ENCODE measurements at regions not wholly inside any gene's neighbourhood (a gene's known extent, or its start where the extent isn't known, plus 50 kb on each side); places are given as distances from the start of the nearest gene placed in this dataset.
A peak's percentile ranks its signal among the peaks of the same experiment; 100 is the strongest.

DNA sequence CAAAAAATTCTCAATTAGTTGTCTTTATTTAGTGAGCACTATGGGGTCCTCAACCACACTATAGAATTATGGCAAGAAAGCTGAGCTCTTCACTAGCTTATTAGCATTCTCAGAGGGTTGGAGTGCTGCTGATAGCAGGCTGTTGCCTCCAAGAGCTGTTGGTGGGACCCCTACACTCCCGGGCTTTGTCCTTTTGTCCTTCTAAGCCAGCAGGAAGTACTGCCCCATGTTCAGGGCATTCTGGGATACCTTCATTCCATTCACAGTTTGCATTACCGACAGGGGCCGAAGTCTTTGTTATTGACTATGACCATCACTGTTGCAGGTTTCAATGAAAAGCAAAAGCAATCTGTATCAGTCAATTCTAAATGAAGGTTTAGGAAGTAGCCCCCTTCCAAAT lies 89.5 kb upstream of the OTX2 start:
- no peak for DNase-seq

DNA sequence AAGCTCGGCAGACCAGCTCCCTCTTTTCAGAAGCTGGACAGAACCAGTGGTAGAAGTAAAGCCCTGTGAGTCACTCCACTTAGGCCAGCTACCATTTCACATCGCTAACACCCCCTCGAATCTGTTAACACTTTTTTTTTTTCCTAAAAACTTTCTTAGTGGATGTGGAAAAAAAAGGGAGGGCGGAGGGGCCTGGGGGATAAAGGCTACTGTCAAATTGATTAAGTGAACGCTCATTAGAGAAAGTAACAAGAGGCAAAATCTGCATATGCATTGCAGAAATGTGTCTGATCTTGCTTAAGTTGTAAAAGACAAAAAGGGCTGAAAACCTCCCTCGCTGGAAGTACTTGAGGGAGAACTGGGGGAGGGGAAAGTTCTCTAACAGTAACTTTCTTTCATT lies 86.6 kb upstream of the OTX2 start:
- no peak for DNase-seq

DNA sequence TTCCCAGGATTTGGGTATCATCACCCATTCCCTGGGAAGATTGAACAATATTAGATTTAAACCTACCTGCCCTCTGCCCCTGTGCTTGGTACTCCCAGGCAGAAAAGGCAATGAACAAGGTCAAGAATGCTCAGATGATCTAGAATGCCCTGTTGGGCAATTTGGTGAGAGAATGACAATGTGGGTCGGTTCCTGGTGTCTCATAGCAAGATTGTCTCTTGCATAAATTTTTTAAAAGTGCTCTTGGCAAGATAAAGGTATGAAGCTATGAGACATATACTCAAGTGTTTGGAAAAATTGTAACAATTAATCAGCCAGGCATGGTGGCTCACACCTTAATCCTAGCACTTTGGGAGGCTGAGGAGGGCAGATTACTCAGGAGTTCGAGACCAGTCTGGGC lies 86.0 kb upstream of the OTX2 start:
- no peak for DNase-seq

DNA sequence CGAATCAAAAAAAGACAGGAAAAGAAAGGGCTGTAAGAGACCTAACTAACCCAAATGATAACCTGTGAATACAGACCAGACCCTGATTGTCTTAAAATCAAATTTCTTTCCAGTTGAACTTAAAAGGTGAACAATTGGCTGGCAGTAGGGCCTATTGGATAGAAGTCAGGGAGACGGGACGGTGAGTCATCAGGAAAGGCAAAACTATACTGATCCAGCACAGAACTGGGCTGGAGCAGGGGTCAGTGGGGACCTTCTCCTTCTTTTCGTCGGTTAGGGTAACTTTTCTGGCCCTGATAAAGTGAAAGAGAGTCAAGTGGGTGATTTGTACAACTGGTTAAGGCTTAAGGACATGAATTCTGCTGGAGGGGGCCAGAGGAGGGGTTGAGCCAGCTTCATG lies 84.9 kb upstream of the OTX2 start:
- peak; percentile 0 for DNase-seq

DNA sequence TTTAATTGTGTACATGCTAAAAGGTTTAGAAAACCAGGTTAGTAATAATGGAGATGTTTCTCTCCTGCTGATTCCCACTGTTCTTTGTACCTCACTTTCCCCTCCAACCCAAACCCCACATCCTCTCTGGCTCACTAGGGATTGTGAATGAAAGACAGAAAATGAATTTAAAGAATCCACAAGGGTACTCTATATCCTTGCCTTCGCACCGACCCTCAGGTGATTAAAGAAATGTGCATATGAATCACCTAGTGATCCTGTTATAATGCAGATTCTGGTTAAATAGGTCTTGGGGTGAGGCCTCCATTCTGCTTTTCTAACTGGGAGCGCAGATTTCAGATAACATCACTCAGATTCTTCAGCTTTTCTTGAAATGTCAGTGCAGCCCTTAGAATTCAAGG lies 84.3 kb upstream of the OTX2 start:
- DNase-seq = no peak

DNA sequence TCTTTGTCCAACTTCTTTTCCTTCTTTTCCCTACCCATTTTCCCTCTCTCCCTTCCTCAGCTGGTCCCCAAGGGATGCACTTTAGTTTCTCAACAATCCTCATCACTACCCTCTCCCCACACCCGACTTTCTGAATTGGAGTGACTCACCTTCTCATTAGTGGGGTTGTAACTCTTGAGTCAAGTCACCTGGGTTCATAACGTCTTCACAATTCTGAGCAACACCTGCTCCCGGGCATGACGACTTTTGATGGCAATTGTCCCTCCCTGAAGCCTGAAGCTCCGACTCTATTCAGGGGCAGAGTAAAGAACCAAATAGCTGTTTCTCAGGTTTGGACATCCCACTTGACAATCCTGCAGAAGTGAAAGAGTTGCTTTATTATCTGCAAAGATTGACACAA lies 82.7 kb upstream of the OTX2 start:
- DNase-seq = no peak

DNA sequence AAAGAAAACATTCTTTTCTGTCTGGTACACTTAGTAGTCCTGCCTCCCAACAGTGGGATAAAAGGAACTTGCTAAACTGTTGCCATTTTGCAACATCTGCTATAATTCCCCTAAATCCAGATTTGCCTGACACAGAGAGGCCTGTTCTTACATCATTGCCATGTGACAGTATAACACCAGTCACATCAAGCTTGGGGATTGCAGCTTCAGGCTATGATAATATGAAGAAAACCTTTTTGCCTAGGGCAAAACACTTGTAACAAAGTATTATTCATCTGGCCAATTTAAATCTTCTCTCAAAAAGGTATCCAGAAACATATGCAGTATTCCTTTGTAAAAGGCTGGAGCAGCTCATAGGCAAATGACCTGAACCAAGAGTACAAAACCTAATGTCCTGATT lies 80.9 kb upstream of the OTX2 start:
- DNase-seq = no peak

DNA sequence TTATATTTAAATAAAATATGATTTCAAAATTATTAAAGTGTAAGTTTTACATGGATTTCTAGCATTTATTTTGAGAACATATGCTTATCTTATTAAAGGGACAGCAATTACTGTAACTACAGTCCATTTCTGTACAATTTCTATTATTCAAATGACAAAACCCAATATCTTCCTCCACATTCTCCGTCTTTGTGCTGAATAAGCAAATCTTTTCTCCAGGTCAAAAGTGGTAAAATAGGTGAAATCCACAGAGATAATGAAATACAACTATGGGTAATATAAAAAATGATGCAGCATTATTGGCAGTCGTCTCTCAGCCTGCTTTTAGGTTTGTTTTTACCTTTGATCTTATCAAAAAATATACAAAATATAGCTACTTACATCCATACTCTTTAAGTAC lies 79.4 kb upstream of the OTX2 start:
- DNase-seq = no peak

DNA sequence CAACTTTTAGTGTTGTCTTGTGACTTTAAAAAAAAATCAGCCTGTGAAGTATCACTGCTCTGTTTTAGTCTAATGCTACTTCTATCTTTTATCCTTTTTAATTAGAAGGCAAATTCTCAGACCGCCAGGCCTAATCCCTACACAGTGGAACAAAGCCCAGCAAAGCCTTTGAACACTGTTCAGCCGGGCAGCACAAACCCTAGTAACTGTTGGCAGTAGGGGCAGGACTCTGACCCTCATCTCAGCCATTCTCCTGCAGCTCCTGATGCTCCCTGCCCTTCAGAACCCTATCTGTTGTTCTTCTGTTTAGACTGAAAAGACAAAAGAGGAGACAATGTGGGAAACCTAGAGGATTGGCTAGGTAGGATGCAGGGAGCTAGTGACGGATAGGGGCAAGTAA lies 78.0 kb upstream of the OTX2 start:
- DNase-seq = no peak

DNA sequence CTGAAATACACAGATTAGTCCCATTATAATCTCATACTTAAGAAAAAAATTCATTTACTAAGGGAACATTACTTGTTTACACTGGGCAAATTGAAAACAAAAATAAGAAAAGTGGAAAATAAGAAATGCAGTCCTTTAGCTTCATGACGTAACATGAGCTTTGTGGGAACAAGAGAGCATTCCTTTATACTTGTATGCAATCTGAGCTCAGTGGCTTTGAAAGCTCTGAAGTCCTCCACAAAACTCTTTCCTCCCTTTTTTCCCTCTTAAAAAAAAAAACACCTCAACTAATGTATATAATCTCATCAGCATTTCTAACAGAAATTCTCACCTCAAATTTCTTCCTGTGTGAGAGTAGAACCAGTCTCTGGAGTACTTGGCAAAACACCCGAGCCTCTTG lies 76.9 kb upstream of the OTX2 start:
- no peak for DNase-seq

DNA sequence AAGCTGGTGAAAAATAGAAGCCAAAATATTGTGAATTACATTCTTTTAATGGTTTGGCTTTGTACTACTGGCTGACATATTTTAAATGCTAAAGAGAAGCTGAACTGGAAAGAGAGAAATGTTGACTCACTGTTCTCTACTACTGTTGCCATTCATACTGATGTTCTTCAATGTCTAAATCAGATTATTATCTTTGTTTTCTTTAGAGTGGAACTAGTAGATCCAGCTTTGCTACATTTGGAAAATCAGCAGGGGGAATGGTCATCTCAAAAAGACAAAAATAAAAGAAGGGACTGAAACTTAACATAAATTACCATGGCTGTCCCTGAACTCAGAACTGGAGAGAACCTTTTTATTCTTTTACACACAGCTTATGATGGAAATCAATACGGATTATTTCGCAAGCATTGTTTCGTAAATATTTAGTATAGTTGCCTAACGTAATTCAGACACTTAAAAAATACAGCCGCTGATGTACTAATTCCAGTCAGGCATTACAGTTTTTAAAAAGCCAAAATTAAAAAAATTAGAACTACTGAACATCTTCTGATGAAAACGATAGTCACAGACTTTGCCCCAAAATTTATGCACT lies 76.3 kb upstream of the OTX2 start:
- DNase-seq = no peak

DNA sequence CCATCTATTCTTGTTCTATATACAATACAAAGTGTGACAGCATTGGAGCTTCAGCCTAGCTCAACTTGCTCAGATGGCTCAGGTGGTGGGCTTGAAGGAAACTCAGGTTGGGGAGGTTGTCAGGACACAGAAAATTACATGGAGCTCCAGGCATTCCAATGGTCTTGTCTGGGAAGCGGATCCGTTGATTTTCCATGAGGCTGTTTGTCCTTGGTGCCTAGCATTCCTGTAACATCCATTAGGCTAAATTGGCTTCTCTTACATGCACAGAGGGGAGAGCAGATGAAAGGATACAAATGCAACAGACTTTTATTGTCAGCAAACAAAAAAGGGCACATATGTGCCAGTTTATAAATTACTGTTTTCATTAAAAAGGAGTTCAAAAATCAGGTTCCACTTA lies 75.5 kb upstream of the OTX2 start:
- DNase-seq = no peak

DNA sequence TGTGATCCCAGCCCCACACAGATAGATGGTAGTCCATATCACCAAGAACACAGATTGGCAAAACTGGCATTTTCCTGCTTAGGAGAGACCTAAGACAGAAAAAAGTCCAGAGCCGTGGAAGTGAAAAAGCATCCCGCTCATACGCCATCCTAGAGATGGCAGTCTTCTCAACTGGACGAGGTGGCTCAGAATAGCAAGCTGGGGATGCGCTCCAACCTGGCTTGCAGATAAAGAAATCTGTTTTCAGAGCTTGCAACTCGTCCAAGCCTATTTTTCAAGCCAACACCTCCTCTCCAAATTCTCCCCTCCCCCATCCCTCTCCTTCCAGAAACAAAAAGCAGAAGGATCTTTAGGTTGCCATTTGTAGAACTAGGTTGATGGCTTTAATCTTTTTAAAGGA lies 74.3 kb upstream of the OTX2 start:
- DNase-seq = no peak

DNA sequence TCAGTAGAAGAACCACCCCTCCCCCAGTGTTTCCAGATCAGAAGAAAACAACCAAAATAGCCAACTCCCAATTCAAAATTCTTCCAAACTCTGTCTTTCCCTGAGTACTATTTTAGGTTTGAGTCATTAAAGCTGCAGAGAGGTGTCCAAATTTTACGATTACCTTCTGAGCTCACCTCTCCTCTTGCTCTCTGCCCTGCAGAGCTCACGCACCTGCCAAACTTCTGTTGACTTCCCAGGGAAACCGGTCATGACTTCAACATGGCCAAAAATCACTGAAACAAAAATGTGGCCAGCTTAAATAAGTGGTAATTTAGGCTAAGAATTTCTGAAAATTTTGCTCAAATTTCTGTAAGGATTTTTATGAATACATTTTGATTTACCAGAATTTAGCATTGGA lies 70.9 kb upstream of the OTX2 start:
- DNase-seq = no peak

DNA sequence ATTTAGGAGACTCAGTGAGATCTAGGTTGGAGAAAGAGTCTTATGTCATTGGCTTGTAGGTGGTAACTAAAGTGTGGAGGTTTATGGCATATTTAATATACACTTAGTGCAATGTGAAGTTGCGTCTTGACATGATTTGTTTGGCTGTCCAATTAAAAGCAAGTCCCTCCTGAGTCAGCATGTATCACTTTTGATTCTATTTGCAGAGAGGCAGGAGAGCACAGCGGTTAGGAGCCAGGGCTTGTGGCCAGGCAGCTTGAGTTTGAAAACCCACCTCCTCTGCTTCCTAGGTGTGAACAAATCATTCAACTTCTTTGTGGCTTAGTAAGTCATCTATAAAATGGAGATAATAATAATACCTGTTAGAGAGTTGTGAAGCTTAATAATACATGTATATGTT lies 68.5 kb upstream of the OTX2 start:
- DNase-seq = no peak

DNA sequence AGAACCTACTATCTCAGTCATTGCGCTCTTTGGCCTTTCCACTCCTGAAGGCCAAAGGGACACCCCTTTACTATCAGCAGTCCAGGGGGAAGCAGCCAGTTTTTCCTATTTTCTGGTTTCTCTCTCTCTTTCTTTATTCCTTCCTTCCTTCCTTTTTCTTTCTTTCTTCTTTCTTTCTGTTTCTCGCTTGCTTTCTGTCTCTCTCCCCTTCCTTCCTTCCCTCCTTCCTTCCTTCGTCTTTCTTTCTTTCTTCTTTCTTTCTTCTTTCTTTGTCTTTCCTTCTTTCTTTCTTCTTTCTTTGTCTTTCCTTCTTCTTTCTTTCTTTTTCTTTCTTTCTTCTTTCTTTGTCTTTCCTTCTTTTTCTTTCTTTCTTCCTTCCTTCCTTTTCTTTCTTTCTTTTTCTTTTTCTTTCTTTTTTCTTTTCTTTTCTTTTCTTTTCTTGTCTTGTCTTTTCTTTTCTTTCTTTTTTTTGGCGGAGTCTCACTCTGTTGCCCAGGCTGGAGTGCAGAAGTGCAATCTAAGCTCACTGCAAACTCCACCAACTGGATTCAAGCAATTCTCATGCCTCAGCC lies 64.9 kb upstream of the OTX2 start:
- no peak for DNase-seq

DNA sequence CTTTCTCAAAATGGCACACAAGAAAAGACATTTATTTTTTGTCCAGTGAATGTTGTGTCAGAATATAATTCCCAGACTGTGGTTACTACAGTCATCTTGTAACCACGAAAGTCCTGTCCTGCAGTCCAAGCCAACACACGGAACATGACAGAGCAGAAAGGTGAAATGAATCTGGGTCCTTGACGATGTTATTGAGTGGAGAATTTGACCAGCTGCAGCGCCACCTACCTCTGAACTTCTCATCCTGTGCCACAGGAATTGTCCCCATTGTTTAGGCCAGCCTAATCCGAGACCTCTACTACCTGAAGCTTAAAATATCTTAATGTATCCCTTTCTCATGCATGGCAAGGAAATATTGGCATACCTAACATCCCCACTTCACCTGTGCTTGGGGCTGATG lies 64.1 kb upstream of the OTX2 start:
- no peak for DNase-seq

DNA sequence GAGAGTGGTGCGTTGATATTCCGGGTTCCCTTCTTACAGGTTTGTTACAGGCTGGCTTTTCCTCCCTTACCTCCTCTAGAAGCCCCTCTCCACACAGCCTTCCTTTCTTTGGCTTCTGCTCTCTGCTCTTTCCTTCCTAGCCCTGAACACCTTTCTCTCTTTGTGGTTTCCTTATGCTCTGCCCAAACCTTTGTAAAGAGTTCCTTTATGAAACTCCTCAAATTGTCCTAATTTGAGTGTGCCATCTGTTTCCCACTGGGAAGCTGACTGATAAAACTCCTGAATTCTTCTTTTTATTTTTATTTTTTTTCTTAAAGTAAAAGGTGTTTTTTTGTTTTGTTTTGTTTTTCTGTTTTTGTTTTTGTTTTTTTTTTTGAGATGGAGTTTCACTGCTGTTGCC lies 60.1 kb upstream of the OTX2 start:
- no peak for DNase-seq

DNA sequence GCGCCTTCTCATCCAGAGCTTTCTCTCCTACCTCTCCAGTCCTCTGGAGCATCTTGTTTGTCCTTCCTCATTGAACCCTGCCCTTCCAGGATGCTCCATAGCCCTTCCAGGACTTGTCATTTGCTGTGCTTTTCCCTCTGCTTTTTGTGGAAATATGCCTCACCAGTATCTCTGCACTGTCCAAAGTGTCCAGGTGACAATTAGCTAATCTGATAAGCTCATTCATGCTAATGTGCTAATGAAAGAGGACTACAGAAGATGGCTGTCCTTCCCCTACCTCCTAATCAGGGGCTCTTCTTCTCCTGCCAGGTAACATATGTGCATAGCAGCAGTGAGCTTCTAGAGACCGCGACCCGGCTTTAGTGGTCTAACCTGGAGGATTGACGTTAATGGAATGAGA lies 58.4 kb upstream of the OTX2 start:
- no peak for DNase-seq

DNA sequence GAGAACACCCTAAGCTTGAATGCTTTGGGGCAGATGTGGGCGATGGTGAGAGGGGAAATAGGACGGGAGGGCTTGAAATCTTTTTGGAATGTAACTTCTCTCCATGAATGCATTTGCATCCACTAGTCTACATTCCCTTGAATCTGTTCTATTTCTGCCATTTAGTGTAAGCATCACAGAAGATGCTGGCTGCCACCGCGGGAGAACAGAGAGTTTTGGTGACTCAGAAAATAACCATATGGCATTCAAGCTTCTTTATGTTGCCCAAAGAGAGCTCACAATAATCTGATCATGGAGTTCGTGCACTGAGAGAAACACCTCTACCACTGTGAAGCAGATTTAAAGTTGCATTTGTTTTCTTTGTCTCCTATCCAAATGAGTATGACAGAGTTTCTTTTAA lies 52.6 kb upstream of the OTX2 start:
- DNase-seq = no peak

DNA sequence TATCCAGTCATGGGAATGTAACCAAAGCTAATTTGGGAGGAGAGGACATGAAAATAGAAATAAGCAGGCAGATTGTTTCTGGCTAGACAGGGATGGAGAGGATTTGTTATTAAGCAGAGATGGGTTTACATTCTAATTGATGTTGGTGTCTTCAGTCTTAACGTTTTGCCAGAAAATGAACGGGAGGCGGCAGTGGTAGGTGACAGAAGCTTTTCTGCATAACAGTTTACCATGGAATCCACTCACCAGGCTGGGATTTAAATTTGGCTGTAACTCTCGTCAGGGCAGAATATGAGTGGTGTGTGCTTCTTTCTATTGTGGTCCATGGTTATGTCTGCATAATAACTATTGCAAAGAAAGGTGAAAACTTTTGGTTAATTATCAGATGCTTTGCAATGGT lies 50.2 kb upstream of the OTX2 start:
- DNase-seq = no peak
